HepG2 (cell line): ENCODE measurements at regions not wholly inside any gene's neighbourhood (a gene's known extent, or its start where the extent isn't known, plus 50 kb on each side); places are given as distances from the start of the nearest gene placed in this dataset.

Experiments used
- ATAC-seq: fragments of 200-7000 bp; cut with Tn5 transposase; 3 replicates; pipeline ENCODE4 v1.9.1; 2020; ENCODE audit warnings: mild to moderate bottlenecking, moderate library complexity
- BruUV-seq: library from RNA; stranded (reverse); fragments of 400-500 nt; replicated peaks from 2 replicates; lab custom pipeline; 2021; lab: Mats Ljungman, UMichigan
- CTCF ChIA-PET: fragments of 300-600 bp; formaldehyde crosslinking; extraction: SDS; loops from one replicate; lab custom pipeline; 2021; ENCODE audit warnings: low total read pairs, inconsistent platforms, low intra/inter-chr PET ratio; lab: Yijun Ruan, JAX
- POLR2A ChIA-PET: fragments of 350-600 bp; sonication (Branson Sonifier 250); formaldehyde crosslinking; loops from one replicate; lab custom pipeline; 2020; ENCODE audit warnings: antibody characterized with exemption, inconsistent platforms; lab: Yijun Ruan, JAX
- DNase-seq: peaks from one replicate; pipeline ENCODE4 v3.0.0-alpha.2; 2015; ENCODE audit warnings: low spot score
- FAIRE-seq: peaks from 3 replicates; lab custom pipeline; 2011; peaks lifted over from hg19 to GRCh38; lab: Jason Lieb, UNC
- H2AFZ ChIP-seq: one replicate; pipeline ENCODE4 v1.6.1; 2011; ENCODE audit warnings: low read length, inconsistent platforms
- H3K27ac ChIP-seq: fragments of 300-600 bp; 3 replicates; pipeline ENCODE4 v1.8.0; 2011; ENCODE audit warnings: mixed run types, mild to moderate bottlenecking, mixed read lengths, low read length, inconsistent platforms; ENCODE audit not compliant: insufficient read depth; ENCODE audit errors: extremely low read length
- H3K27me3 ChIP-seq, 2 experiments: fragments of 200-600 bp in 1 of 2; 2 replicates in 1 of 2; 3 replicates in 1 of 2; pipeline versions ENCODE4 v1.6.0 to v1.8.0; 2011; ENCODE audit warnings: low read length in 2 of 2, mild to moderate bottlenecking in 2 of 2, moderate library complexity in 2 of 2, inconsistent platforms in 1 of 2; ENCODE audit not compliant: insufficient read depth in 2 of 2, control insufficient read depth in 1 of 2
- H3K36me3 ChIP-seq, 2 experiments: fragments of 200-600 bp in 1 of 2; replicated peaks in 1 of 2; 2 replicates in 1 of 2; 3 replicates in 1 of 2; pipeline versions ENCODE4 v1.5.1 to v1.8.0; 2011; ENCODE audit warnings: low read length in 2 of 2, inconsistent platforms in 1 of 2; ENCODE audit not compliant: insufficient read depth in 2 of 2, control insufficient read depth in 1 of 2
- H3K4me1 ChIP-seq: 2 replicates; pipeline ENCODE4 v1.5.1; 2012; ENCODE audit warnings: low read length, inconsistent platforms; ENCODE audit not compliant: insufficient read depth
- H3K4me2 ChIP-seq: 2 replicates; pipeline ENCODE4 v1.6.0; 2011; ENCODE audit warnings: low read depth, low read length, inconsistent platforms
- H3K4me3 ChIP-seq, 3 experiments: fragments of 200-600 bp in 1 of 3; sonication (generic), shearing (Covaris generic) in 1 of 3; replicated peaks in 1 of 3; 2 replicates each; pipeline ENCODE4 v1.5.1; 2011 to 2016; ENCODE audit warnings: low read length in 3 of 3, inconsistent platforms in 2 of 3, low read depth in 2 of 3, mild to moderate bottlenecking in 2 of 3, control low read depth in 1 of 3, mixed read lengths in 1 of 3; ENCODE audit not compliant: insufficient read depth in 1 of 3
- H3K79me2 ChIP-seq: one replicate; pipeline ENCODE4 v1.6.1; 2011; ENCODE audit warnings: low read length, inconsistent platforms; ENCODE audit not compliant: insufficient read depth
- H3K9ac ChIP-seq: 2 replicates; pipeline ENCODE4 v1.6.0; 2011; ENCODE audit warnings: mild to moderate bottlenecking, low read depth, low read length, inconsistent platforms; ENCODE audit not compliant: insufficient read depth
- H3K9me3 ChIP-seq: 2 replicates; pipeline ENCODE4 v1.5.1; 2012; ENCODE audit warnings: mild to moderate bottlenecking, low read length
- H4K20me1 ChIP-seq: 2 replicates; pipeline ENCODE4 v1.6.0; 2011; ENCODE audit warnings: inconsistent platforms, mild to moderate bottlenecking, low read length, moderate library complexity; ENCODE audit not compliant: insufficient read depth
- BORCS8-MEF2B ChIP-seq: sonication (generic); formaldehyde crosslinking; IDR thresholded peaks from 2 replicates; pipeline ENCODE4 v1.8.0; 2022; ENCODE audit warnings: mild to moderate bottlenecking, missing genetic modification reagents
- CTCF ChIP-seq: sonication (generic); formaldehyde crosslinking; IDR thresholded peaks from 2 replicates; pipeline ENCODE4 v1.5.0; 2020; ENCODE audit warnings: mild to moderate bottlenecking, missing genetic modification reagents, moderate library complexity
- DNMT3B ChIP-seq: conservative IDR thresholded peaks from 2 replicates; pipeline ENCODE4 v1.6.1; 2016; ENCODE audit warnings: missing biosample characterization, control low read depth
- NAIF1 ChIP-seq: sonication (generic); formaldehyde crosslinking; IDR thresholded peaks from 2 replicates; pipeline ENCODE4 v1.5.0; 2020; ENCODE audit warnings: mild to moderate bottlenecking, missing genetic modification reagents, borderline replicate concordance
- NCOA1 ChIP-seq: sonication (generic); formaldehyde crosslinking; IDR thresholded peaks from 2 replicates; pipeline ENCODE4 v1.9.0; 2021; ENCODE audit warnings: missing genetic modification reagents
- NR2C2 ChIP-seq: sonication (generic); formaldehyde crosslinking; IDR thresholded peaks from 2 replicates; pipeline ENCODE4 v1.4.0; 2020; ENCODE audit warnings: missing genetic modification reagents, mild to moderate bottlenecking, moderate library complexity, borderline replicate concordance
- RAD21 ChIP-seq: fragments of 450-650 bp; formaldehyde crosslinking; IDR thresholded peaks from 2 replicates; pipeline ENCODE4 v1.5.0; 2020; ENCODE audit warnings: mild to moderate bottlenecking
- RBAK ChIP-seq: sonication (generic); formaldehyde crosslinking; IDR thresholded peaks from 2 replicates; pipeline ENCODE4 v1.5.1; 2020; ENCODE audit warnings: mild to moderate bottlenecking, missing genetic modification reagents
- SP2 ChIP-seq: sonication (generic); formaldehyde crosslinking; IDR thresholded peaks from 2 replicates; pipeline ENCODE4 v1.5.1; 2020; ENCODE audit warnings: mild to moderate bottlenecking, missing genetic modification reagents
- TBP ChIP-seq: sonication (generic); formaldehyde crosslinking; IDR thresholded peaks from 2 replicates; pipeline ENCODE4 v1.5.0; 2020; ENCODE audit warnings: missing genetic modification reagents
- TSC22D2 ChIP-seq: sonication (generic); formaldehyde crosslinking; IDR thresholded peaks from 2 replicates; pipeline ENCODE4 v1.5.1; 2020; ENCODE audit warnings: missing genetic modification reagents, mild to moderate bottlenecking, borderline replicate concordance
- ZBTB42 ChIP-seq: sonication (generic); formaldehyde crosslinking; IDR thresholded peaks from 2 replicates; pipeline ENCODE4 v1.5.0; 2020; ENCODE audit warnings: mild to moderate bottlenecking, missing genetic modification reagents
- ZFP37 ChIP-seq: sonication (generic); formaldehyde crosslinking; IDR thresholded peaks from 2 replicates; pipeline ENCODE4 v1.4.0; 2020; ENCODE audit warnings: missing genetic modification reagents, borderline replicate concordance
- ZNF17 ChIP-seq: sonication (generic); formaldehyde crosslinking; IDR thresholded peaks from 2 replicates; pipeline ENCODE4 v1.5.0; 2020; ENCODE audit warnings: mild to moderate bottlenecking, missing genetic modification reagents
- ZNF180 ChIP-seq: sonication (generic); formaldehyde crosslinking; IDR thresholded peaks from 2 replicates; pipeline ENCODE4 v1.4.0; 2020; ENCODE audit warnings: low read depth, missing genetic modification reagents, borderline replicate concordance
- ZNF354B ChIP-seq: sonication (generic); formaldehyde crosslinking; IDR thresholded peaks from 2 replicates; pipeline ENCODE4 v1.8.0; 2022; ENCODE audit warnings: mild to moderate bottlenecking, missing genetic modification reagents
- ZNF510 ChIP-seq: sonication (generic); formaldehyde crosslinking; IDR thresholded peaks from 2 replicates; pipeline ENCODE4 v1.4.0; 2020; ENCODE audit warnings: low read depth, mild to moderate bottlenecking, missing genetic modification reagents
- ZNF550 ChIP-seq: sonication (generic); formaldehyde crosslinking; IDR thresholded peaks from 2 replicates; pipeline ENCODE4 v1.4.0; 2020; ENCODE audit warnings: mild to moderate bottlenecking, missing genetic modification reagents, borderline replicate concordance
- ZNF644 ChIP-seq: IDR thresholded peaks from 2 replicates; pipeline ENCODE4 v1.6.1; 2016; ENCODE audit warnings: low read depth
- ZNF687 ChIP-seq: sonication (generic); formaldehyde crosslinking; IDR thresholded peaks from 2 replicates; pipeline ENCODE4 v1.5.1; 2020; ENCODE audit warnings: mild to moderate bottlenecking, missing genetic modification reagents, moderate library complexity
- WGBS: methylation state at CpG from one replicate; pipeline ENCODE4 v1.1.6; 2017; ENCODE audit warnings: low lambda C conversion rate; 5-methylcytosine and 5-hydroxymethylcytosine counted together
- in situ Hi-C: cut with HindIII; loops from 2 replicates; pipeline ENCODE4 v1.10.0; 2017; ENCODE audit warnings: low pct_unique_long_range_greater_than_20kb; ENCODE audit not compliant: extremely low pct_ligation_motif_present
- intact Hi-C: fragments of 100-400 bp; cut with micrococcal nuclease; formaldehyde crosslinking; loops from one replicate; pipeline ENCODE4 v1.10.0; 2022; ENCODE audit not compliant: unreplicated experiment

- in situ Hi-C loops: no loop called here
- no peak for TF ChIP-seq ZNF510 (CRISPR knock-in tag)
- no peak for TF ChIP-seq RAD21 (CRISPR knock-in tag)
- TF ChIP-seq NAIF1 (CRISPR knock-in tag): no peak
- TF ChIP-seq ZBTB42: no peak
- no peak for TF ChIP-seq ZNF550
- TF ChIP-seq ZNF354B (CRISPR knock-in tag): no peak
- no peak for TF ChIP-seq SP2 (CRISPR knock-in tag)
- no peak for TF ChIP-seq ZFP37
- TF ChIP-seq CTCF (CRISPR knock-in tag): no peak
- TF ChIP-seq ZNF180 (CRISPR knock-in tag): no peak
- no peak for TF ChIP-seq ZNF17 (CRISPR knock-in tag)
- TF ChIP-seq RBAK (CRISPR knock-in tag): no peak
- no peak for TF ChIP-seq DNMT3B (CRISPR knock-in tag)
- no peak for TF ChIP-seq NCOA1 (CRISPR knock-in tag)
- TF ChIP-seq ZNF644 (CRISPR knock-in tag): no peak
- TF ChIP-seq TBP (CRISPR knock-in tag): no peak
- TF ChIP-seq BORCS8-MEF2B (CRISPR knock-in tag): no peak
- TF ChIP-seq TSC22D2 (CRISPR knock-in tag): no peak
- no peak for TF ChIP-seq ZNF687 (CRISPR knock-in tag)
- TF ChIP-seq NR2C2 (CRISPR knock-in tag): no peak
- TF ChIP-seq, all 625 proteins: peak for 0
- ATAC-seq (no peak), FAIRE-seq (no peak), DNase-seq (no peak)
- no peaks in the 10 kb centered on the region for H3K9me3 ChIP-seq
- no peak overlapping the region for H2AFZ ChIP-seq
- no peaks in the 10 kb centered on the region for H3K36me3 ChIP-seq
- no peak overlapping the region for H3K9ac ChIP-seq
- H3K27me3 ChIP-seq: no peaks in the 10 kb centered on the region
- CTCF ChIA-PET: no interaction called here
- no peak overlapping the region for H3K4me2 ChIP-seq
- H3K79me2 ChIP-seq: no peaks in the 10 kb centered on the region
- H4K20me1 ChIP-seq: no peaks in the 10 kb centered on the region
- POLR2A ChIA-PET: no interaction called here
- no peaks in the 10 kb centered on the region for H3K4me1 ChIP-seq
- H3K27ac ChIP-seq: no peak overlapping the region
- BruUV-seq: no TSS peak
- WGBS: no CpG with 5 or more reads among the region's 2 CpGs
- H3K4me3 ChIP-seq: no peak overlapping the region
- intact Hi-C loops: no loop called here
Measured at GRCh38 chrX:39605866-39606265, 491.9 kb downstream of the BCOR start.
